DMS53 (cell line): ENCODE measurements at regions not wholly inside any gene's neighbourhood (a gene's known extent, or its start where the extent isn't known, plus 50 kb on each side); places are given as distances from the start of the nearest gene placed in this dataset.

ENCODE experiments used
- DNase-seq: peaks from one replicate; lab custom pipeline; 2025; lab: John Stamatoyannopoulos, UW

DNA sequence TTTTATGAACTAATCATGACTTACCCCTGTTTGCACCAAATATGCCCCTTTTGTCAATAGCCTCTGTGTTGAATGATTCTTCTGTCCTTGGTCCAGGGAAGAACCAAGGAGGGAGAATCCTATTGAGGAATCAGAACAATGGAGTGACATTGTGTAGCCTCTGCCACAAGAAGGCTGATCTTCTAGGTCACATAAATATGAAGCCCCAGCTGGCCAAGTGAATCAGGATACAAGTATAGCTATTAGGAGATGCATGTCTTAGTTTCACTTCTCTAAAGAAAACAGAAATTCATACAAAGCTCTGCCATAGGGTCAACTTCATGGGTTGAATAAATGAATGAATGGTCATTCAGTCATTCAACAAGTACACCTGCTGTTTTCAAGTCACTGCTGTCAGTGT lies 118.2 kb upstream of the BLID start:
- DNase-seq, result no peak

DNA sequence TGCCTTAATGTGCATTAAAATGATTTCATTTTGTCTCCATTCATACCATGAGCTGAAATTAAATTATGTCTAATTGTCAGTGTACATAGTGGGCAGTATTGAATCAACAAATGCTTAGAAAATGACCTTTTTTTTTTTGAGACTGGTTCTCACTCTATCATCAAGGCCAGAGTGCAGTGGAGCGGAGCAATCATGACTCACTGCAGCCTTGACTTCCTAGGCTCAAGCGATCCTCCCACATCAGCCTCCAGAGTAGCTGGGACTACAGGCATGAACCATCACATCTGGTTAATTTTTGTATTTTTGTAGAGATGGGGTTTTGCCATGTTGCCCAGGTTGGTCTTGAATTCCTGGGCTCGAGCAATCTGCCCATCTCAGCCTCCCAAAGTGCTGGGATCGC lies 117.0 kb upstream of the BLID start:
- peak; percentile 39 for DNase-seq

DNA sequence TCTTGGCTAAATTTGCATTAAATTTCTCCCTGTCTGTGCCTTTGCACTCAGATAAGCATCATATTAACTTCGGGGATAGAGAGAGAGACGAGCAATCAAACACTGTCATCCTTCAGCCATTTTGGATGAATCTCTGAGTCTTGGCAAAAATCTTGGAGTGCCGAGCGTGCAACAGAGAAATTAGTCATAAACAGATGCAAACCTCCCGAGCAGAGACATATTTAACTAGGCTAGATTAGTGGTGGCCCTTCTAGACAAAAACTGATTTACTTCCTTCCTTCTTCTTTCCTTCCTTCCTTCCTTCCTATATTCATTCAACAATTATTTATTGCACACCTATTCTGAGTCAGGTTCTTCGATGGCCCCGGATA lies 114.4 kb upstream of the BLID start:
- no peak for DNase-seq

DNA sequence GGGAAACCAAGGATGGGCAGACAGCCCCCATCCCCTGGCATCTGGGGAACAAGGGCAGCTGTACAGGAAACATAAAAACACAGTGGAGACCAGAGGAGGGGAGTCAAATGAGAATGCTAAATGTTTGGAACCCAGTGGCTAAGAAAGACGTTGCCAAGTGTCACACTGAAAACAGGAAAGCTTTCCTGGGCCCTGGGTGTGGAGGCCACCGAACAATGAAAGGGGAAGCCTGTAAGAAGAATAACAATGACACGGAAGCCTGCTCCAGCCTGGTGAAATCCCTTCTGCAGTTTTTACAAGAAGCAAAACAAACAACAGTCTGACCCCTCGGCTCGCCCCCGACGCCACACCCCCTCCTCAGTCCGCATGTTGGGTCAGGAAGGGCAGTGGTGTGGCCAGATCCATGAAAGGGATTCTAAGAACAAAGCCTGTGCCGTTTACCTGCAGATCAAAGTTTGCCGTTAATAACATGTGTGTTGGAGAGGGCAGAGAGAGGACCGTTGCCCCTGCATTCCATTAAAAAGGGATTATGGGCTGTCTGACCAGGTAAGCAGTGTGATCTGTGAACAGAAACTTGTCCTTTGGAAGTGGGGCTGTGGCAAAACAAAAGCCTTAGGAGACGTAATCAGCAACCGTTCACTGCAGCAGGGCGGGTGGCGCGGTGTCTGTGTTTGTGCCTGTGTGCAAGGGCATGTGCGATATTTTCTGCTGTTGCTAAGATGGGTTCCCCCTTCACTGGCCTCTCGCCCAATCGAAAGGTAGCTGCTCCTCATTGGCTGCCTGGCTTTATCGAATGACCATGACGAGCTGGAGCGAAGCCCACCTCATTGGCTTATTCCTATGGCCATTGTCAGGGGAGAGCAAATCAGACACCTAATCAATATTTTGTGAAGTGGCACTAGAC lies 113.7 kb upstream of the BLID start:
- DNase-seq, result no peak

DNA sequence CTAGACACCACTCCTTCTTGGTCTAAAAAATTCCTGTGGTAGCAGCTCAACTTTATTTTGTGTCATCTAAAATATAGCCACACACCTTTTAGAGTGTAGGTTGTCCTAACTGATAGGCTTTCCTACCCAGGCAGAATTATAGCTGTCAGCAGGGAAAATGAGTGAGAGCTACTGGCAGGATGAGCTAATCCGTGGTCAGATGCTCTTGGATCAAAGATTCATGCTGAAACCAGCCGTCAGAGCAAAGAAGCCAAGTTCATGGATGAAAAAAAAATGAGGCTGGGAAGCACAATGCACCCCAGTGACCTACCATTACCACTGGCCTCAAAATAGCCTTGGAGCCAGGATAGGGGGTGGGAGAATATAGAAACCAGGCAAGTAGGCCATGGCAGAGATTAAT lies 113.1 kb upstream of the BLID start:
- DNase-seq, result no peak

DNA sequence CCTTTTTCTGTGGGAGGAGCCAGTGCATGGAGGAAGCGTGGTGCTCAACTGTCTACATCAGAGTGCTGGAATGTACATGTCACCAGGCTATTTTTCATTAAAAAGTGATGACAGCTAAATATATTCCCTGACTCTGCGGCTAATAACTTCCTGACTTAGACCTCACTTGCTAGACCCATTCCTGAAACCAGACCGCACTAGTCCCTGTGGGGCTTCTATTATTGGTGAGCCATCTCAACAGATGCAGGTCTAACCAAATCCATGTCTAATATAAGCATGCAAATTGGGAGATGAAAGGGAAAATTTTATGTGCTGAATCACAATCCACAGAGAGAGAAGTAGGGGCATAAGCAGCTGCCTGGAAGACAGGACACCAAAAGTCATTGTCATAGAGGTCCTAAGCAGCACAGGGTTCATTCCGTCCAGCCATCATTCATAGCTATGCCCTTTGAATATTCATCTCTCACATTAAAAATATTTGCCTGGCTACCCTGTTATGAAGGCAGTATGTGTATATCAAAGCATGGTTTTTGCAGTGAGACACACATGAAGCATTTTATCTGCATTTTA lies 110.9 kb upstream of the BLID start:
- no peak for DNase-seq

DNA sequence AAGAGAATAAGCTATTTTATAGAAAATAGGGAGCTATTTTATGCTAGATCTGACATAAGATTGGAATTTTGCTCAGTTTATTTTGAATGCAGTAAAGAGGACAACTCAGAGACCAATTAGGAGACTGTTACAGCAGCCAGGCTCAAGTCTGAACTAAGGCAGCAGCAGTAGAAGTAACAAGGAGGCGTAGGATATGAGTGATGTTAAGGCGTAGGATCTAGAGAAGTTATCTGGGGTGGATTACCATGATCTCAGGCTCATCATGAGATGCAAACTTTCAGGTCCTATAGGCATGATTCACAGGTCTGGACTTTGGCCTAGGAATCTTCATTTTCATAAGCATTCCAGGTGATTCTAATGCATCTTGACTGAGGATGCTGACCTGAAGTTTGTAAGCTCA lies 108.9 kb upstream of the BLID start:
- DNase-seq, result no peak

DNA sequence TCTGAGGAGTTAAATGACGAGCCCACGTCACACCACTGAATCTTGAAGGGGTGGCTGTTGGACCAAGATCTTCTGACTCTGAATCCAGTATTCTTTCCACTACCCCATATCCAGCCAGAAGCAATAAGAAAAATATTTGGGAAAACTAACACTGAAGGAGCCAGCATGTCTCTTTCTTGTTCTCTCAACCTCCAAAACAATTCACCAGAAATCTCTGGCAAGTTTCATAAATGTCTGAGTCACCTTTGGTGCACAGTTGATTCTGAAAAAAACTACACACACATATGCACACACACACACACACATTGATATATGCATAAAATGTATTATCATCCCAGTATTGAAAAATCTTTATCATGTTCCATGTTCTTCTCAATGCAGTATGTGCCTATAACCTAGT lies 104.3 kb upstream of the BLID start:
- DNase-seq, result no peak

DNA sequence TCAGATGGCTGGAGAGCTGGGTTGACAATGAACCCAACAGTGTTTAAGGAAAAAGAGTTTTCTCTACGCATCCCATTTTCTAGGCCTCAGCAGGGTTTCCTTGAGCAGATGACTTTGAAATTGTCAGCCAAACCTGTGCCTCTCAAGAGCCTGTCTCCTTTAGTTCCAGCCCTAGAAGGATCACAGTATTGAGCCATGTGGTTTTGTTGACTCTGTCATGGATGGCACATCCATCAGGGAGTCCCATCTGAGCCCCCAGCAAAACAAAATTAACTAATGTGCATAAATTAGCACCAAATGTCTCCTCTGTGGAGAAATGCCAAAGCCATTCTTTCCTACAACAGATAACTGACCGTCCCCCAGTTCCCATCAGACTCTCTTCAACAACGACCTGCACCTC lies 103.8 kb upstream of the BLID start:
- DNase-seq, result no peak

DNA sequence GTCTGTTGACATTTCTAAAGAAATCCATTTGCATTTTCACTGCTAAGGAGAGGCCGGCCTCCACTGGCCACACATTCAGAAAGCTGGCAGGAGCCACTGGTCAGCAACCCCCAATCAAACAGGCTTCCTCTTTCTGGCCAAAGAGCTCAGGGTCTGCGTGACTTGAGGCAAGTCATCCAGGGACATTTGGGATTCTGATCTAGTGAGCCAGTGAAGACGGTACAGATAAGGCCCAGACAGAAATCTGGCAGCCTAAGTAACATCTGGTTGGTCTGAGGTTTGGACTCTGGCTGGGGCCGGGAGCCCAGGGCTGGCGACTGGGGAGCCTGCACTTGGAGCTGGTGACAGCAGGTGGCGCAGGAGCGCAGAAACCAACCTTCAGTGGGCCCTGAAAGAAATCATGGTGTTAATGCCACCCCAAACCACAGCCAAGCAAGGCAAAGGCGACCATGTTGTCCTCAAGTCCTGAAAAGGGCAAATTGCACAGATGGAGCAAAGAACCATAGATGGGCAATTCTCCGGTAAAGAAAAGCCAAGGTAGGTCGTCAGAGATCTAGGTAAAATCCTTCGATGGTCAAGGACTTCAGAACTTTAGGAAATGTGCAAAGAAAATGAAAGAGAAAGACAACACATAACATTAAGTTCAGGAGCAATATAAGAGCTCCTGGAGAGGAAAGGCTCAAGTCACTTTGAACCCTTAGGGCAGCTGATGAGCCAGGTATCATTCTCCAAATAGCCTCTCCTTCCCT lies 99.4 kb upstream of the BLID start:
- DNase-seq, result peak; percentile 68

DNA sequence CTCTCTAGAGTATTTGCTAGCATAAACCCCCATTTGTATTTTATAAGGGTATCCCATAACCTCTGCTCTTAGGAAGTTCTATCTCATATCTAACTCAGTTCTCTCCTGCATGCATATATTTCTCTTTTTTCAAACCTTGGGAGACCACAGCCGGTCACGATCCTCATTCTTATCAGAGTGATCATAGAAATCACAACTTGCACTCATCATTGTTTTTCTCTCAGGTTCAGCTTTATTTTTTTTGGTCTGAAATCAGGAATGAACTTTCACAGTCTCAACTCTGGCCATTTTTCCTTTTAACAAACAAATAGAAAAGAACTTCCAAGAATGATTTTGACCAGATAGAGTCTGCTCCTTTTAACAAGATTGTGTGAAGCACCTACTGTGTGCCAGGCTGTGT lies 98.6 kb upstream of the BLID start:
- no peak for DNase-seq

DNA sequence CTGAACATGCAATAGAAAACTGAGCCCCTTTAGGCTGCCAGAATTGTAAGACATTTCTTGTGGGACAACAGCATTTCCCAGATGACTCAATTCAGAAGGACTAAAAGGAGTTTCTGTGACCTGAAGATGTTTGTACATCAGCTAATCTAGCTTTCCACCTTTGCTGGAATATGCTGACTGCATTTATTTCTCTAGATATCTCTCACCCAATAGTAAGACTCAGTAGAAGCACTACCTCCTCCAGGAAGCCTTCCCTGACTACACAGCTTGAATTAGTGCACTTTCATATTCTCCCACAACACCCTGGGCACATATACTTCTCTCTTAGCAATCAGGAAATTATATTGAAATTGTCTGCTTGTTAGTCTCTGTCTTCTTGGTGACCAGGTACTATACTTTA lies 98.1 kb upstream of the BLID start:
- no peak for DNase-seq

DNA sequence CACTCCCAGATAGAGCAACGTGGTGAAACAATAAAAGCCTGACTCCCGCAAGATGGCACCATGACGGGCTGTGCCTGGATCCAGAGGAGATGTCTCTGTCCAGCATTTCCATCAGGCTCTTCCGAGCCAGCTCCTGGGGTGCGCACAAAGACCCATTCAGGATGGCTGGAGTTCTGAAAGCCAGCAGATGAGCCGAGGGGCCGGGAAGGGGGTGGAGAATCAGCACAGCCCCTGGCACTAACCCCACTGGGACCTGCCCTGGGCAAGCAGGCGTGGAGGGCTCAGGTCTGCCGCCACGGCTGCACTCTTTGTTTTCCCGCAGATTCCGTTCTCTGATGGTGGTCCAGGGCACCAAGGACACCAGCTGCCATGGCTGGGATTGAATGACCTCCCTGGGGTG lies 97.2 kb upstream of the BLID start:
- DNase-seq, result no peak

DNA sequence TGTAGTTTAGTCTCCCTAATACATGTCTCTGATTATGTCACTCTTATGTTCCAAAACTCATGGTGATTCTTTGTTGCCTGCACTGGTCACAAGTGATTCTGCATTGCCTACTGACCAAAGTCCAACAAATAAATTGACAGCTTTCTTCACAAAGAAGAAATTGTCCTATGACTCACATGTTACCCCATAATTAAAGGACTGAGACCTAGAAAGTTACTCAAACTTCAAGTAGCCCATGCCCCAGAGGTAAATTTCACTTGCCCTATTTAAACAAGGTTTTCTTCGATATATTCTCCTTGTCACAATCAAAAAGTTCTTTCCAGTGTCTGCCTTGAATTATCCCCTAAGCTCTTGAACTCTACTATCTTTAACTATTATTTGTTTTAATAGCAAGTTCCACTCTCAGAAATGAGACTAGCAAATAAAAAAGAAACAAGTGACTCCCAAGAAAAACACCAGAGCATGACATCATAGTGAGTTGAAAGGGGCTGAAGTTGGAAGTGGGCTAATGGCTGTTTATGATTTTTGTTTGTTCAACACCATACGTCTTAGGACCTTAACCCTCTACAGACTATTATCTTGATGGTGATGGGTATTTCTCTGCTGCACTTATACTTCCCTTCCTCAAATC lies 94.5 kb upstream of the BLID start:
- no peak for DNase-seq

DNA sequence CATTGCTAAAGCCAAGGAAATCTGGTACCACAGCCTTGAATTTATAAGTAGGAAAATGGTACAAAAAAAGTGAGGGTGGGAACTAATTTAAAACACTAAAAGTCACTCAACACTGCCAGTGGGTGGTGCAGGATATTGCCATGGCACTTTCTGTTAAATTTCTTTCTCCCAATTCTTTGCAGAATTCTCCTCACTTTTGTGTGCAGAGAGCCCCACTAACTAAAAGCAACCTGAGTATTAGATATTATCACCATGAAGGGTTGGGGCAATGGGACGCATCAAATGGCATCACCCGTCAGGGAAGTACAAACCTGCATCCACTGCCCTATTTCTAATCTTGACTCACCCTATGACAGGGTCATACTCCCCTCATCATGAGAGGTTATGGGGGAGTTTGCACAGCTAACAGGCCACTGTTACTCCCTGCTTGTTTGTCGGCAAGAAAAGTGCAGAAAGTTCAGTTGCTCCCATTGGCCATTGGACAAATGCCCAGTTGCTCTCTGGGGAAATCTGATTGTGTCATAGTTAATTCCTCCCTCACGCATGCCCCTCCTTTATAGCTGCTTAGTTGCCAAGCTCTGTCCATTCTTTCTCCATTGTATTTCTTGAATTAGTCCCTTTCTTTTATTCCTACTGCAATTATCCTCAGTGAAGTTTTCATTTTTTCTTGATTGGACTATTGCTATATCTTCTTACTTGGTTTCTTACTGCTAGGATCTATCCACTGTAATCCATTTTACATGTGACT lies 93.8 kb upstream of the BLID start:
- no peak for DNase-seq

DNA sequence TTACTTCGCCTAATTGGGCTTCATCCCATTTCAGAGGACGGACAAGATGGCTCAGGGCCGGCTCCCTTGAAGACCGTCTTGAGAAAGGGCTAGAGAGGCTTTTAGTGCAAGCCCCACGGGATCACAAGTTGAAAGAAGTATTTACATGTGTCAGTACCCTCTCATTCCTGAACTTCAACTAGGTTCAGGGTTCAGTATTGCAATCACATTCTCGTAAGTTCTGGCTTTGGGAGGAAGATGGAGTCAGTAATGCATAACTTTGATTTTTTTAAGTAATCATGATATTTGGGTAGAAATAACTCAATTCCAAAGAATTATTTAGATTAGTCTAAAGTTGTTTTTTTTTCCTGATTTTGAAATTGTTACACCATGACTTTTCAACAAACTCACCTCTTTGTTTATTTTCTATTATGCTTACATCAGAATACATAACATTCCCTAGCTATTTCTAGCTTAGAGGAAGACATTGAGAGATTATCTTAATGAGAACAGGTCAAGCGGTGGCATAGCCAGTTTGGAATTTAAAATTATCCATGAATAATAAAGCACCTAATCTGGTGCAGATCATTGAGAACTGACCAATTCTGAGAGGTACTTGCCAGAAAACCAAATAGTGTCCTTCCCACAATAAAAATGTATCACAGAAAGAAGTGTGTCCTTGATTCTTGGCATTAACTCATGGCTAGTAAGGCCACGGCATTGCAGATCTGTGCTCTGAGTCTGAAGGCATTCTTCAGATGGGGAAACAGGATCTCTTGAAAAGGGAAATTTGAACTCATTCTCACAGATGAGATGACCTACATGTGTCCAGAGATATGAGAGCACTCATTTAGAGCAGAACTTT lies 92.1 kb upstream of the BLID start:
- DNase-seq, result no peak

DNA sequence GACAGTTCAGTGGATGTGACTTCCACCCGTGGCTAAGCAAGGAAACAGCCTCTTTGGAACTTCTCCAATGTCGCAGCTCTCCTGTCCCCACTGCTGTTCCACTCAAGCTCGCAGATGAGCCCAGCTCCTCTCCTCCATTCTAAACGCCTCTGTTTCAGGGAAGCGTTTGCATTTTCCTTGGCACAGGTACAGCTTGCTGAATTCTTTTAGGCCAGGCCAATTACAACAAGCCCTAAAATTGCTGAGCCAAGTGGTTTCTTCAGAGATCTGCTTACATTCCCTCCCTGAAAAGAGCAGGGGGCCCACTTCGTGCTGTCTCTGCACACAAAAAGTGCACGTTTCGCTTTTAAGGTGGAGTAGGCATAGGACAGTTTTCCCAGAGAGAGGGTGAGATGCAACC lies 91.5 kb upstream of the BLID start:
- DNase-seq, result no peak

DNA sequence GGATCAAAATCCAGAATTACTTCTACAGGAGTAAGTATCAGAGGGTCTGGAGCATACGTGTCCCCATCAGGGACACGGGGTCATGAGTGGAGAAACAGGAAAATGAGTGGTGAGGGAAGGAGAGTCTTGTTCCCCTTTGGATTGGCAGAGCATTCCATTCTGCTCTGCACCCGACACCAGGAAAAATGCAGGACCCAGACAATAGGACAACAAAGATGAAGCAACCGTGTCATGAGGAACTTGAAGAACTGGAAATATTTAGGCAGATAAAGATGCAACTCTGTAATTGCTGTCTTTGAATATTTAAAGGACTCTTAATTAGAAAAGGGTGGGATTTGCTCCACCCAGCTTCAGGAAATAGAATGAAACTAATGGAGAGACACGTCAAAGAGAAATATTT lies 89.0 kb upstream of the BLID start:
- no peak for DNase-seq

DNA sequence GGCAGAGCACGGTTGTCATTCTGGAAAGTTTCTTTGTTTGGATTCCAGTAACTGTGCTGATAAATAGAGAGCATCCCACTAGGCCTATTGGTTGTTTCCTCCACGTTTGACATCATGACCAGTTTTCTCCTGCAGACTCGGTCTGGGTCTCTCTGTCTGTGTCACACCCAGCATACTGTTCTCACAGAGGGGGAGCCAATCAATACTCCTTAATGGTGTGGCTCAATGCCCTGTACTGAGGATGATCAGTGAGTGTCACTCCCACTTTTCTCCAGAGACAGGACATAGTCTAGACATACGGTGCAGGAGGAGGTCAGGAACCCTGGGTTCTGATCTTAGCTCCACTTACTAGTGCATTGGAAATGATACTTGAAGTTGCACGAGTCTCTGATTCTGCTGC lies 88.2 kb upstream of the BLID start:
- no peak for DNase-seq

DNA sequence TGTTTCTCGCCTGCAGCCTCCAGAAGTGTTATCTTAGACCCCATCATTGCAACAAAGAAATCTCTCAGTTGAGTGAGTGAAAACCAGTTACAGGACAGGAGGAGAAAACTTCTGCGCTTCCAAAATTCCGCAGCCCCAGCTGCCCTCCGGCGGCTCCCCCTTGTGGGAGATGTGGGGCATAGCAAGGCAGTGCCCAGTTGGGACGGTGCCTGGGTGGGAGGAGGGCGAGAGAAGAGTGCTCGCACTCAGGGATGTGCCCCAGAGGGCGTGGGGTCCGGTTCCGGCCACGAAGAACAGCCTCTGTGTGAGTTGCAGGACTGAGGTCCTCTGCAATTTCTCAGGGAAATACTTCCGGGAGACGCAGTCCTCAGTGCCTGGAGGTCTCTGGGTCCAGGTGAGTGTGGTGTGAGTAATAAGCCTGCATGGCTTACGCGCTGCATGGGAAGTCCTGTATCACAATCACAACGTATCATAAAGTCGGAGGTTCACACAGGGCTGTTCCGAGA lies 87.0 kb upstream of the BLID start:
- DNase-seq, result peak; percentile 62
